ENCODE measurements at regions not wholly inside any gene's neighbourhood (a gene's known extent, or its start where the extent isn't known, plus 50 kb on each side); places are given as distances from the start of the nearest gene placed in this dataset.
A peak's percentile ranks its signal among the peaks of the same experiment; 100 is the strongest.

GRCh38 chr3:106533788-106534160, 665.0 kb upstream of the CBLB start:
- DNase-seq (ENCODE audit: low spot score): no peak

- peak; percentile 54 for DNase-seq (ENCODE audit: low spot score)
These were observed 665.4 kb upstream of the CBLB start for GRCh38 chr3:106534206-106534605.

DNA sequence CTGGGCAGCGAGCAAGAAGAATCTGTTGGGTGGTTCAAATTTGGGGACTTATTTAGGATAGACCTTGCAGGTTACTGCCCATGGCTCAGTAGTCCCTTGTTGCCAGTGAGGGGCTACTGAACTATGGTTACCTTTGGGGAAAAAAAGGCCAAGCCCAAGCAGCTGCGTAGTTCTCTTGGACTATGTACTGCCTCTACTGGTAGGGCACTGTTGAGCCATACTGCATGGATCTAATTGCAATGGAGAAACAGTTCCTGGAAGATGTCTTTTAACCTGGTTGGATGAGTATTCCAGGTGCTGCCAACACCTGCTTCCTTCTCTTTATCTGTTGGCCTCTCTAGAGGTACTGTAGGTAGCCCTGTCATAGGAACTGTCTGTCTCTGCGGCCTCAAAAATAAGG, 671.9 kb upstream of the CBLB start:
- no peak for DNase-seq (ENCODE audit: low spot score)

DNA sequence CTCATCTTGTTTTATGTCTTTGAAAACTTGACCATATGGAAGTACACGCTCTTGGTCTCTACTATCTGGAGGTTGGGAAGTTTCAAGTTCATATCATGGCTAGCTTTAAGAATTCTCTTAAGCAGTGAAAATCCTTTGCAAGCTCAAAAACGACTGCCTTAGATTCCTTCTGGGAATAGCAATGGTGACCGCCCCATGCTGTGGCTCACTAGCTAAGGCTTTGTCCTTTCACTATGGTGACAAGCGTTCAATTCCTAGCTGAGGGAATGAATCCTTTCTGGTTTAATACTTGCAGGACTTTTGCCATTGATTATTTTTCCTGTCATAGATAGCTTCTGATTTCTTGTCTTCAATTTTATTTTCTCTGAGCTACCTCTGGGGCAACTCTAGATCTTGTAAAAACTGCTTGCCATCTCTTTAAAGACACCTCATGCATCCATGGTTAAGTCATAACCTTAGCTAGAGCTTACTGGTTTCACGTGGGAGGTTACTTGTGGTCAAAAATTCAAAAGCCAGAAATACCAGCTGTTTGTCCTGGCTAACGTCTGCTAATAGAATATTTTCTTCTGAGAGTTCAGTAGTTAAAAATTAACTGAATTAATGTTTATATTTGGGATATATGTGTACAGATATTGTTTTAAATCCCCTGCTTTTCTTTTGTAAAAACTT, 673.4 kb upstream of the CBLB start:
- no peak for DNase-seq (ENCODE audit: low spot score)

DNA sequence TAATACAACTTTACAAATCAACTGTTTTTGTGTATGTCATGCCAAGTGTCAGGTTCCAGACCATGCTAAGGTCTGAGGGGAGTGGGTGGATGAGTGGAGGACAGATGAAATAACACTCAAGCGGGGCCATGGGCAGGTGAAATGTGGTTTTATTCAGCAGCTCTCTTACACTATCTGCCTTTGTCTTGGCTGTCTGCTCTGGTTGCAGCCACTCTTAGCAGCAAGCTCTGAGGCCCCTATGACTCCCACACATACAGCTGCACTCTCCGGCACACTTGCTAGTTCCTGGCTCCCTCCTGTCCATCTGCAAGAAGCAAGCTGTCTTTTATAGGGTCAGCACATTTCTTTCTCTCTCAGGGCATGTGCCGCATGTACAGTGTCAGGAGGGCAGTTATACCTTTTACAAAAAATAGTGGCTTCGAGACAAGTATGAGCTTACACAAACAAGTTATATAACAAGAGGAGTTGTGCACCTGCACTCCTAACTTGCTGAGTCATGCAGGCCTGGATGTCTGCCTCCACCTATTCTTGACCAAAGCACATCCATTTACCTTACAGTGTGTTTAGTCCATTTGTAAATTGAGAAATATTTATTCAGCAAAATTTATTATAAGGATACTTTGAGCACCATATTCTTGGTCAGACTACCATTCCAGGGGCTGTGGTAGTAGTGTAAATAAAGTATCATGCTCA, 683.7 kb upstream of the CBLB start:
- DNase-seq (ENCODE audit: low spot score): no peak

- DNase-seq (ENCODE audit: low spot score): no peak
These were observed 691.7 kb upstream of the CBLB start for GRCh38 chr3:106560451-106560966.

GRCh38 chr3:106566277-106566676, 697.5 kb upstream of the CBLB start:
- DNase-seq (ENCODE audit: low spot score): no peak

- DNase-seq (ENCODE audit: low spot score): no peak
These were observed 701.6 kb upstream of the CBLB start for GRCh38 chr3:106570426-106570825.

GRCh38 chr3:106573605-106574004, 704.8 kb upstream of the CBLB start:
- no peak for DNase-seq (ENCODE audit: low spot score)

DNA sequence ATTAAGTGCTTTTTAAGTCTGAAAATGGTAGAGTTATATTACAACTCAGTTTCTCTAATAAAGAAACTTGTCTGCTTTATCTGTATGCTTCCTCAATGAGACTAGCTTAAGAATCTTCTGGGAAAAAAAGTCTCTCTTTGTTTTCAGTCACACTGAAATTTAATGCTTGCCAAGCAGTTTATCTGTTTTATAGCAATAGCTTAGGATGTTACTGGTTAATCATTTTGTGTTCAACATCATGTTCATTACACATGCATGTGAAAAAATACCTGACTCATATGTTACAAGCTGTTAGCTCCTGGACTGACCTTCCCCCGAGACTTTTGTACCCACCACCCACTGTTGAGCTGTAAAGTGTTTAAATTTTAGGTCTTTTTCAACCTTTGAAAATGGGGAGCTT, 706.2 kb upstream of the CBLB start:
- DNase-seq (ENCODE audit: low spot score): no peak

- DNase-seq (ENCODE audit: low spot score): no peak
These were observed 708.4 kb upstream of the CBLB start for GRCh38 chr3:106577241-106577640.

GRCh38 chr3:106578911-106579310, 710.1 kb upstream of the CBLB start:
- no peak for DNase-seq (ENCODE audit: low spot score)

- no peak for DNase-seq (ENCODE audit: low spot score)
These were observed 713.3 kb upstream of the CBLB start for GRCh38 chr3:106582151-106582550.

DNA sequence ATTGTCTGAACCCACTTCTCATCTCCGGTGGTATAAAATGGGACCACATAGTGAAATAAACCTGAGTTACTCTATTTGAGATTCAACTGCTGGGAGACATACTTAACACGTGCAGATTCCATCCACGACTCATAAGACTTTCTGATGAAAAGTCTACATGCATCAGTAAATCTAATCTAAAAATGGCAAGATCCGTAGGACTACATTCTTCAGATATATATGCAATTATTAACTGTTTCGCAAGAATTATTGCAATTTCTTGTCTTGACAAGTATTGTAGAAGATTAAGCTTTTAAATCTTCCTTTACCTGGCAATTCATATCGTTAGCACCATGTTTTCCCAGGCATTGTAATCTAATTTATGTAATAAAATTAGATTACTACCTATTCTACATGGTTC, 718.7 kb upstream of the CBLB start:
- no peak for DNase-seq (ENCODE audit: low spot score)

GRCh38 chr3:106588739-106589138, 719.9 kb upstream of the CBLB start:
- DNase-seq (ENCODE audit: low spot score): no peak

DNA sequence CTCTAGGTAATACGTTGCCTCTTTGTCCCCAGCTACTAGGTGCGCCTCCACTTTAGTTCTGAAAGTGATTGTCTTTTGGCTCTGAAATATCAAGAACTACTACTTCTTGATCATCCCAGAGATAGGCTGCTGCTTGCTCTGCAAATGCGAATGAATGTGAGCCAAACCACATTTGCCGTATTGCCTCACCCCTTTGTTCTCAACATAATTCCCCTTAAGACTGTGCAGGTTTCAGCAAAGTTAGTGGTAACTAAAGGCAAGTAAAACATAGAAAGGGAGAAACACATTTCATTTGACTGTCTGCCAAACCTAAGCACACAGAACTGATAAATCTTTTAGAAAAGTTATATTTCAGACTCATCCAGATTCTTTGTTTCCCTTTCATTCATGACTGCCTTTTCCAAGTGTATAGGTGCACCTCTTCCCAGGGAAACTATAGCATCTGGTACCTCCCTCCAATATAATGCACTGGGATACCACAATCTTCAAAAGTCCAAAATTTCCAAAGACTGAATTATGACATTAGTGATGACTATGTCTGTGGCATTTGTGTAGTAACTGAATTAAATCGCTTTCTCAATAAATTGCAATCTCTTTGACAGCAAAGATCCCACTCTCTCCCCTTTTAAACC, 720.6 kb upstream of the CBLB start:
- DNase-seq (ENCODE audit: low spot score): no peak

DNA sequence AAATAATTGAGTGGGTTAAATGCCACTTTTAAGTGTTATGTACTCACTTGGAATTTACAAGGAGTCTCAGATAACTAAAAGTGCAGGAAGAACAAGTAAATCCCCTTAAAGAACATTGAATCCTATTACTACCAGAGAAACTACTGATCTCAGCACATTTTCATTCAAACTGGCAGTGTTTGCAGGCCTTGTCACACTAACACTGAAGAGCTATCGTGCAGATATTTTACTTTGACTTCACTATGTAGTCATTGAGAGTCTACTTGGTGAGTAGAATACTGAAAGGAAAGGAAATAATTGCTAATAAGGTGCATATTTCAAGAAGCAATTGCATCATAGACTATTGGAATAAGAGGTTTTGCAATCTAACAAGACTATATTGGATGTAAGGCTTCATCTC, 721.4 kb upstream of the CBLB start:
- no peak for DNase-seq (ENCODE audit: low spot score)

DNA sequence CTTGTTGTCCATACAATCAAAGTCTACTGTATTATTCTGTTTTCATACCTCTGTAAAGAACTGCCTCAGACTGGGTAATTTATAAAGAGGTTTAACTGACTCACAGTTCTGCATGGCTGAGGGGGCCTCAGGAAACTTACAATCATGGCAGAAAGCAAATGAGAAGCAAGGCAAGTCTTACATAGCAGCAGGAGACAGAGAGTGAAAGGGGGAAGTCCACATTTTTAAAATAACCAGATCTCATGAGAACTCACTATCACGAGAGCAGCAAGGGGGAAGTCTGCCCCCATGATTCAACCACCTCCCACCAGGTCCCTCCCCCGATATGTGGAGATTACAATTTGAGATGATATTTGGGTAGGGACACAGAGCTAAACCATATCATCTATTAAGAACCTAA, 724.6 kb upstream of the CBLB start:
- no peak for DNase-seq (ENCODE audit: low spot score)

DNA sequence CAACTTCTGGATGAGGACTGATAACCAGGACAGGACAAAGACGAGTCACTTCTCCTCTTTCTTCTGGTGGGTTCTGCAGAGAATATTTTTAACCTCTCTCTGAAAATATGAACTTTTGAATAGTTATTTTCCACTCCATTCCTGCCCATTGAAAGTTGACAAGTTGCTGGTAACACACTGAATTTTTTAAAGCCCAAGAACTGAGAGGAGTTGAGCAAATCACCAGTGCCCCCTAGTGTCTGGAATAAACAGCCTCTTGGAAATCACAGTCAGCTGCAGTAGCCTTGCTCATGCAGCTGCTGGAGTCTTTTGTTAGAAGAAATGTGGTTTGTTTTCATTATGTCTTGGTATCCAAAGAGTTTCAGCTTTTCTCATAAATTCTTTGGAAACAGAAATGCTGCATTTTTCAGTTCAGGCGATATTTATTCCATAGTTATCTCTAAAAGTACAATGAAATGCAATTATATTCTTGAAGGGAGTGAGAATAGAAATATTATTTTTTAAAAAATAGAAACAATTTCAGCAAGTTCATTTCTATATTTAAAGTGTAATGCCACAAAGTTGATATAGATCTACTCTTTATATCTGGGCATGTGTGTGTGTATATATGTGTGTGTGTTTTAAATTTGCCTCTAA, 741.0 kb upstream of the CBLB start:
- peak; percentile 81 for DNase-seq (ENCODE audit: low spot score)

GRCh38 chr3:106610362-106610959, 741.6 kb upstream of the CBLB start:
- no peak for DNase-seq (ENCODE audit: low spot score)

- no peak for DNase-seq (ENCODE audit: low spot score)
These were observed 742.3 kb upstream of the CBLB start for GRCh38 chr3:106611116-106611515.

- no peak for DNase-seq (ENCODE audit: low spot score)
These were observed 743.0 kb upstream of the CBLB start for GRCh38 chr3:106611841-106612240.
